ENCODE measurements at regions not wholly inside any gene's neighbourhood (a gene's known extent, or its start where the extent isn't known, plus 50 kb on each side); places are given as distances from the start of the nearest gene placed in this dataset.

GRCh38 chr10:90321132-90321816, 536.6 kb downstream of the HTR7 start:
- TF ChIP-seq EZH2phosphoT487 (IDR thresholded peaks at IDR 0.05; ENCODE audit: borderline replicate concordance, low read depth, low read length) = no peak
- TF ChIP-seq, protein P1, sequence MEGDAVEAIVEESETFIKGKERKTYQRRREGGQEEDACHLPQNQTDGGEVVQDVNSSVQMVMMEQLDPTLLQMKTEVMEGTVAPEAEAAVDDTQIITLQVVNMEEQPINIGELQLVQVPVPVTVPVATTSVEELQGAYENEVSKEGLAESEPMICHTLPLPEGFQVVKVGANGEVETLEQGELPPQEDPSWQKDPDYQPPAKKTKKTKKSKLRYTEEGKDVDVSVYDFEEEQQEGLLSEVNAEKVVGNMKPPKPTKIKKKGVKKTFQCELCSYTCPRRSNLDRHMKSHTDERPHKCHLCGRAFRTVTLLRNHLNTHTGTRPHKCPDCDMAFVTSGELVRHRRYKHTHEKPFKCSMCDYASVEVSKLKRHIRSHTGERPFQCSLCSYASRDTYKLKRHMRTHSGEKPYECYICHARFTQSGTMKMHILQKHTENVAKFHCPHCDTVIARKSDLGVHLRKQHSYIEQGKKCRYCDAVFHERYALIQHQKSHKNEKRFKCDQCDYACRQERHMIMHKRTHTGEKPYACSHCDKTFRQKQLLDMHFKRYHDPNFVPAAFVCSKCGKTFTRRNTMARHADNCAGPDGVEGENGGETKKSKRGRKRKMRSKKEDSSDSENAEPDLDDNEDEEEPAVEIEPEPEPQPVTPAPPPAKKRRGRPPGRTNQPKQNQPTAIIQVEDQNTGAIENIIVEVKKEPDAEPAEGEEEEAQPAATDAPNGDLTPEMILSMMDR (conservative IDR thresholded peaks at IDR 0.05; ENCODE audit: low read length) = no peak
- POLR2A ChIA-PET = no interaction called here
- Histone ChIP-seq H3K27ac (ENCODE audit: low read depth, low read length, poor library complexity, severe bottlenecking) (no peak overlapping the region), H3K79me2 (ENCODE audit: insufficient read depth, low read depth, low read length) (no peaks in the 10 kb centered on the region), H3K36me3 (ENCODE audit: insufficient read depth, low read length) (no peaks in the 10 kb centered on the region), H3K4me1 (ENCODE audit: insufficient read depth, low read length, poor library complexity, severe bottlenecking) (no peaks in the 10 kb centered on the region), H3K9me2 (ENCODE audit: insufficient read depth, low read length) (no peaks in the 10 kb centered on the region), H3K4me2 (ENCODE audit: low read length) (no peak overlapping the region), H3K4me3 (ENCODE audit: low read depth, low read length, poor library complexity, severe bottlenecking) (no peak overlapping the region), H2AFZ (ENCODE audit: low read length) (no peak overlapping the region), H4K20me1 (ENCODE audit: insufficient read depth, low read length) (no peaks in the 10 kb centered on the region), H3K9me3 (ENCODE audit: low read length) (no peaks in the 10 kb centered on the region)
- no TSS peak for BruUV-seq (replicated peaks)
- intact Hi-C loops (cut with micrococcal nuclease; ENCODE audit: unreplicated experiment) = no loop called here
- no peak for DNase-seq (ENCODE audit: low spot score)
- CTCF ChIA-PET (ENCODE audit: unreplicated experiment) = no interaction called here

- intact Hi-C loops (cut with micrococcal nuclease; ENCODE audit: unreplicated experiment) = no loop called here
- CTCF ChIA-PET (ENCODE audit: unreplicated experiment) = no interaction called here
- H3K4me1 ChIP-seq (ENCODE audit: insufficient read depth, low read length, poor library complexity, severe bottlenecking) = no peaks in the 10 kb centered on the region
- no peak overlapping the region for H3K4me2 ChIP-seq (ENCODE audit: low read length)
- no peaks in the 10 kb centered on the region for H4K20me1 ChIP-seq (ENCODE audit: insufficient read depth, low read length)
- DNase-seq (ENCODE audit: low spot score) = no peak
- no peaks in the 10 kb centered on the region for H3K9me3 ChIP-seq (ENCODE audit: low read length)
- H2AFZ ChIP-seq (ENCODE audit: low read length) = no peak overlapping the region
- BruUV-seq (replicated peaks) = no TSS peak
- no peak for TF ChIP-seq EZH2phosphoT487 (IDR thresholded peaks at IDR 0.05; ENCODE audit: borderline replicate concordance, low read depth, low read length)
- TF ChIP-seq, protein P1 (conservative IDR thresholded peaks at IDR 0.05; ENCODE audit: low read length) = no peak
- no peaks in the 10 kb centered on the region for H3K36me3 ChIP-seq (ENCODE audit: insufficient read depth, low read length)
- POLR2A ChIA-PET = interaction anchor here (0.5 kb wide), 1 partner anchor 11 kb away, joined by 3 read pairs; no protein-coding TSS in a partner anchor
- no peaks in the 10 kb centered on the region for H3K79me2 ChIP-seq (ENCODE audit: insufficient read depth, low read depth, low read length)
- H3K4me3 ChIP-seq (ENCODE audit: low read depth, low read length, poor library complexity, severe bottlenecking) = no peak overlapping the region
- no peaks in the 10 kb centered on the region for H3K9me2 ChIP-seq (ENCODE audit: insufficient read depth, low read length)
- H3K27ac ChIP-seq (ENCODE audit: low read depth, low read length, poor library complexity, severe bottlenecking) = no peak overlapping the region
These were observed 531.2 kb downstream of the HTR7 start for GRCh38 chr10:90326498-90327267.

GRCh38 chr10:90327611-90328010, 530.2 kb downstream of the HTR7 start:
- Histone ChIP-seq H3K4me2 (ENCODE audit: low read length) (no peak overlapping the region), H3K27ac (ENCODE audit: low read depth, low read length, poor library complexity, severe bottlenecking) (no peak overlapping the region), H3K79me2 (ENCODE audit: insufficient read depth, low read depth, low read length) (no peaks in the 10 kb centered on the region), H4K20me1 (ENCODE audit: insufficient read depth, low read length) (no peaks in the 10 kb centered on the region), H3K36me3 (ENCODE audit: insufficient read depth, low read length) (no peaks in the 10 kb centered on the region), H3K9me3 (ENCODE audit: low read length) (no peaks in the 10 kb centered on the region), H3K4me3 (ENCODE audit: low read depth, low read length, poor library complexity, severe bottlenecking) (no peak overlapping the region), H3K9me2 (ENCODE audit: insufficient read depth, low read length) (no peaks in the 10 kb centered on the region), H3K4me1 (ENCODE audit: insufficient read depth, low read length, poor library complexity, severe bottlenecking) (no peaks in the 10 kb centered on the region), H2AFZ (ENCODE audit: low read length) (no peak overlapping the region)
- no peak for DNase-seq (ENCODE audit: low spot score)
- POLR2A ChIA-PET = interaction anchor here (0.7 to 1.1 kb wide), 2 partner anchors 9 to 12 kb away, joined by 5 read pairs; no protein-coding TSS in a partner anchor
- intact Hi-C loops (cut with micrococcal nuclease; ENCODE audit: unreplicated experiment) = no loop called here
- CTCF ChIA-PET (ENCODE audit: unreplicated experiment) = no interaction called here
- no TSS peak for BruUV-seq (replicated peaks)
- no peak for TF ChIP-seq EZH2phosphoT487 (IDR thresholded peaks at IDR 0.05; ENCODE audit: borderline replicate concordance, low read depth, low read length)
- TF ChIP-seq, protein P1 (conservative IDR thresholded peaks at IDR 0.05; ENCODE audit: low read length) = no peak

Data from OCI-LY7 (cell line).